Natural killer cell (primary cell): ENCODE measurements at regions not wholly inside any gene's neighbourhood (a gene's known extent, or its start where the extent isn't known, plus 50 kb on each side); places are given as distances from the start of the nearest gene placed in this dataset.

Source experiments
- ATAC-seq, 3 donors: fragments of 150-1000 bp in 2 of 3; fragments of 200-7000 bp in 1 of 3; cut with Tn5 transposase; 1 replicate in 1 of 3; 2 replicates in 2 of 3; pipeline ENCODE4 v1.10.0; 2021; ENCODE audit warnings: mild to moderate bottlenecking in 2 of 3, moderate library complexity in 2 of 3
- DNase-seq, 2 donors: peaks; one replicate each; pipeline versions ENCODE4 v3.0.0 to v3.0.0-alpha.2; 2013 to 2021; ENCODE audit warnings: mixed read lengths in 1 of 2
- H3K27ac ChIP-seq: one replicate; pipeline ENCODE4 v1.5.1; 2013; ENCODE audit warnings: mild to moderate bottlenecking, low read length
- H3K27me3 ChIP-seq: one replicate; pipeline ENCODE4 v1.6.1; 2013; ENCODE audit warnings: low read length; ENCODE audit not compliant: control insufficient read depth, insufficient read depth
- H3K36me3 ChIP-seq: one replicate; pipeline ENCODE4 v1.6.1; 2013; ENCODE audit warnings: low read length; ENCODE audit not compliant: control insufficient read depth, insufficient read depth
- H3K4me1 ChIP-seq: one replicate; pipeline ENCODE4 v1.6.1; 2013; ENCODE audit warnings: low read length; ENCODE audit not compliant: control insufficient read depth, insufficient read depth
- H3K4me3 ChIP-seq: one replicate; pipeline ENCODE4 v1.5.1; 2013; ENCODE audit warnings: low read length
- H3K9me3 ChIP-seq: one replicate; pipeline ENCODE4 v1.6.1; 2013; ENCODE audit warnings: low read length; ENCODE audit not compliant: control insufficient read depth, insufficient read depth
- H3K27ac Mint-ChIP-seq, 2 donors: one replicate each; pipeline ENCODE4 v1.8.0; 2022; ENCODE audit warnings: mild to moderate bottlenecking in 2 of 2, mixed read lengths in 2 of 2, moderate library complexity in 1 of 2
- H3K27me3 Mint-ChIP-seq, 2 donors: one replicate each; pipeline ENCODE4 v1.8.0; 2022; ENCODE audit warnings: low read depth in 2 of 2, mixed read lengths in 2 of 2
- H3K36me3 Mint-ChIP-seq: one replicate; pipeline ENCODE4 v1.8.0; 2022; ENCODE audit warnings: mixed read lengths
- H3K4me1 Mint-ChIP-seq, 2 donors: one replicate each; pipeline ENCODE4 v1.8.0; 2022; ENCODE audit warnings: mixed read lengths in 2 of 2
- H3K4me3 Mint-ChIP-seq: one replicate; pipeline ENCODE4 v1.8.0; 2022; ENCODE audit warnings: mild to moderate bottlenecking, moderate library complexity, mixed read lengths
- H3K9me3 Mint-ChIP-seq, 2 donors: one replicate each; pipeline ENCODE4 v1.8.0; 2022; ENCODE audit warnings: mixed read lengths in 2 of 2
- WGBS: methylation state at CpG from one replicate; pipeline ENCODE4 v1.1.7; 2013; ENCODE audit warnings: missing lambda C conversion rate; ENCODE audit not compliant: insufficient coverage; 5-methylcytosine and 5-hydroxymethylcytosine counted together
- intact Hi-C: fragments of 100-400 bp; cut with micrococcal nuclease; formaldehyde crosslinking; loops from one replicate; pipeline ENCODE4 v1.14.2; 2022
- TF ChIP-seq, protein P1 (sequence below): fragments of 200-600 bp; IDR thresholded peaks from one replicate; pipeline ENCODE4 v1.8.0; 2022; ENCODE audit warnings: antibody characterized with exemption

DNA sequence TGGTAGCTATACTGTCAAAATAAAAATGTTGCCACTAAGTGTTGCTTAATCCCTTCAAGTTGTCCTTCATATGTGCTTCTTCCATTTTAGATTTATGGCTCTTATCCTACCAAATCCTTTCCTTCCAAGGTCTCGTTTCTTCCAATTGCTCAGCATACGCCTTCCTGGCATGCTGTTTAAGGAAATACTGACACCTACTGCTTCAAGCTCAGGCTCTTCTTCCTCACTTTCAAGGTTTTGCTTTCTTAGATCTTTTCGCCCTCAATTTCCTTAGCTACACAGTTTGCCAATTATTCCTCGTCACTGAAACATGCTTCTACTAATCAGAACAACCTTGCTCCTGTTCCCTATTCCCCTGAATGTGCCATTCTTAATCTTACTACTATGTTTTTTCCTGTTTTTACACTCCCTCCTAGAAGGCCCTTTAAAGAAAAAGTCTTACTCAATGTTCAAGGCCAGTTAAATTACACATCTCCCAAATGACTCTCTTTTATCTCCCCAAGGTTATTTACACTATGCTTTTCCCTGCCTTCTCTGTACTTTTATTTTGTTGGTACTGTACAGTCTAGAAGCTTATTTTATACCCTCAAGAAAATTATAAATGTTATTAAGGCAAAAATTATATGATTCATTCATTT is 343.1 kb downstream of the MZT1 start:
- H3K9me3 ChIP-seq: no peaks in the 10 kb centered on the region
- Mint-ChIP-seq H3K4me1 (no peaks in the 10 kb centered on the region), H3K27ac (no peak overlapping the region), H3K9me3 (peaks cover 9 to 17% of the 10 kb centered on the region in 2 donors), H3K4me3 (no peak overlapping the region), H3K36me3 (no peaks in the 10 kb centered on the region), H3K27me3 (no peaks in the 10 kb centered on the region)
- no peak overlapping the region for H3K4me3 ChIP-seq
- intact Hi-C loops: no loop called here
- no peak overlapping the region for H3K27ac ChIP-seq
- no peaks in the 10 kb centered on the region for H3K27me3 ChIP-seq
- no peaks in the 10 kb centered on the region for H3K36me3 ChIP-seq
- ATAC-seq (no peak), DNase-seq (no peak)
- TF ChIP-seq, protein P1, sequence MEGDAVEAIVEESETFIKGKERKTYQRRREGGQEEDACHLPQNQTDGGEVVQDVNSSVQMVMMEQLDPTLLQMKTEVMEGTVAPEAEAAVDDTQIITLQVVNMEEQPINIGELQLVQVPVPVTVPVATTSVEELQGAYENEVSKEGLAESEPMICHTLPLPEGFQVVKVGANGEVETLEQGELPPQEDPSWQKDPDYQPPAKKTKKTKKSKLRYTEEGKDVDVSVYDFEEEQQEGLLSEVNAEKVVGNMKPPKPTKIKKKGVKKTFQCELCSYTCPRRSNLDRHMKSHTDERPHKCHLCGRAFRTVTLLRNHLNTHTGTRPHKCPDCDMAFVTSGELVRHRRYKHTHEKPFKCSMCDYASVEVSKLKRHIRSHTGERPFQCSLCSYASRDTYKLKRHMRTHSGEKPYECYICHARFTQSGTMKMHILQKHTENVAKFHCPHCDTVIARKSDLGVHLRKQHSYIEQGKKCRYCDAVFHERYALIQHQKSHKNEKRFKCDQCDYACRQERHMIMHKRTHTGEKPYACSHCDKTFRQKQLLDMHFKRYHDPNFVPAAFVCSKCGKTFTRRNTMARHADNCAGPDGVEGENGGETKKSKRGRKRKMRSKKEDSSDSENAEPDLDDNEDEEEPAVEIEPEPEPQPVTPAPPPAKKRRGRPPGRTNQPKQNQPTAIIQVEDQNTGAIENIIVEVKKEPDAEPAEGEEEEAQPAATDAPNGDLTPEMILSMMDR: no peak
- 68% methylated on average over 4 of the region's 4 CpGs for WGBS
- no peaks in the 10 kb centered on the region for H3K4me1 ChIP-seq

DNA sequence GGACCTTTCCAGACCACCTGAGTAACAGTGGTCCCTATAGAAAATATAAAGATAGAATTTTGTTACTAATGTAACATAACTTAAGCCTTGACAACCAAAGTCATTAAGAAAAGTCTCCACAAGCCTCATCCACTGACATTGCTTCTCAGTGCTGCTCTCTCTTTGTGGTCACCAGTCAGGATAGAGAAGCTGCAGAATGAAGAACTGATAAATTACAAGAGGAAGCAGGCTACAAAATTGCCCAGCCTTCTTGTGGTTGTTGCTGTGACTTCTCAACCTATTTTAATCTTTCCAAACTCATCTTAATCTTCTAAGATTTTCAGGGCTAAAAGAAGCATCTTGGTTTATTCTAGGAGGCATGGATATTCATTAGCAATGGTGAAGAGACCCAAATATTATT is 343.8 kb downstream of the MZT1 start:
- DNase-seq (no peak), ATAC-seq (no peak)
- Mint-ChIP-seq H3K36me3 (no peaks in the 10 kb centered on the region), H3K4me1 (no peaks in the 10 kb centered on the region), H3K27me3 (no peaks in the 10 kb centered on the region), H3K27ac (no peak overlapping the region), H3K9me3 (peaks cover 9 to 14% of the 10 kb centered on the region in 2 donors), H3K4me3 (no peak overlapping the region)
- TF ChIP-seq, protein P1: no peak
- intact Hi-C loops: no loop called here
- no peaks in the 10 kb centered on the region for H3K9me3 ChIP-seq
- no peaks in the 10 kb centered on the region for H3K27me3 ChIP-seq
- H3K4me1 ChIP-seq: no peaks in the 10 kb centered on the region
- no peak overlapping the region for H3K4me3 ChIP-seq
- no peak overlapping the region for H3K27ac ChIP-seq
- no peaks in the 10 kb centered on the region for H3K36me3 ChIP-seq

DNA sequence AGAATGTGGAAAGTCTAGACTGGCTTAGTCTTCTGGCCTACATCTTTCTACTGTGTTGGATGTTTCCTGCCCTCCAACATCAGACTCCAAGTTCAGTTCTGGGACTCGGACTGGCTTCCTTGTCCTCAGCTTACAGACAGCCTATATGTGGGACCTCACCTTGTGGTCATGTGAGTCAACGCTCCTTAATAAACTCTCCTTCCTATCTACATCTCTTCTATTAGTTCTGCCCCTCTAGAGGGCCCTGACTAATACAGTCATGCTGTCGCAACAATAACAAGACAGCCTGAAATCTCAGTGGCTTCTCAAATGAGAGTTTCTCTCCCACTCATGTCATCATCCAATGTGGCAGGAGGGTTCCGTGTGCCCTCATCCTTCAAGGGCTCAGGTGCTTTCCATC is 347.8 kb downstream of the MZT1 start:
- TF ChIP-seq, protein P1: no peak
- no peak for ATAC-seq
- H3K36me3 ChIP-seq: no peaks in the 10 kb centered on the region
- no peak overlapping the region for H3K4me3 ChIP-seq
- Mint-ChIP-seq H3K27ac (no peak overlapping the region), H3K4me1 (no peaks in the 10 kb centered on the region), H3K9me3 (peaks cover 13 to 20% of the 10 kb centered on the region in 2 donors), H3K27me3 (no peaks in the 10 kb centered on the region), H3K36me3 (no peaks in the 10 kb centered on the region), H3K4me3 (no peak overlapping the region)
- H3K4me1 ChIP-seq: no peaks in the 10 kb centered on the region
- H3K27me3 ChIP-seq: no peaks in the 10 kb centered on the region
- DNase-seq: no peak
- H3K27ac ChIP-seq: no peak overlapping the region
- WGBS: 88% methylated on average over 4 of the region's 4 CpGs
- intact Hi-C loops: no loop called here
- H3K9me3 ChIP-seq: peaks cover 3% of the 10 kb centered on the region

DNA sequence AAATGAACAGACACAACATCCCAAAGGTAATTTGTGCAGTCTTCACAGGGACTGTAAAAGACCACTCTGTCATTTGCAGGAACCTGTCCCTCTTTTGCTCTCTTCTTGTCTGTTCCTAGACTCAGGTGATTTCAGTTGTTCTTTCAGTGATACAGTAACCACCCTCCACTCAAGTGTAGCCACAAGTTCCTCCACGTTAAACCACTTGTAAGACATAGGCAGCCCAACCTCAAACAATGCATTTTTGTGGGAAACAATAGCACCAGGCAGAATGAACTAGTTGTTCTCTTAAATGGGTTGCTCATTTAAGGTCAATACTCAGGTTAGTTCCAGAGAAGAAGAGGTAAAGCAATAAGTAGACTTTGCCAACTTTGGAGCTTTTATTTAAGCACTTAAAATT is 359.4 kb downstream of the MZT1 start:
- intact Hi-C loops: no loop called here
- ATAC-seq: no peak
- H3K9me3 ChIP-seq: no peaks in the 10 kb centered on the region
- TF ChIP-seq, protein P1: no peak
- Mint-ChIP-seq H3K36me3 (no peaks in the 10 kb centered on the region), H3K4me3 (no peak overlapping the region), H3K27ac (no peak overlapping the region), H3K9me3 (peaks cover 4 to 11% of the 10 kb centered on the region in 2 donors), H3K27me3 (no peaks in the 10 kb centered on the region), H3K4me1 (no peaks in the 10 kb centered on the region)
- H3K4me3 ChIP-seq: no peak overlapping the region
- no peak overlapping the region for H3K27ac ChIP-seq
- H3K4me1 ChIP-seq: no peaks in the 10 kb centered on the region
- H3K36me3 ChIP-seq: no peaks in the 10 kb centered on the region
- no peak for DNase-seq
- no peaks in the 10 kb centered on the region for H3K27me3 ChIP-seq
- 0% methylated on average over 1 of the region's 1 CpG for WGBS
